K562 (cell line): ENCODE measurements at regions not wholly inside any gene's neighbourhood (a gene's known extent, or its start where the extent isn't known, plus 50 kb on each side); places are given as distances from the start of the nearest gene placed in this dataset.

Experiments used
- ATAC-seq: fragments of 200-7000 bp; cut with Tn5 transposase; 3 replicates; pipeline ENCODE4 v1.9.1; 2020; ENCODE audit warnings: moderate library complexity
- BruUV-seq: library from RNA; stranded (reverse); fragments of 400-500 nt; replicated peaks from 2 replicates; lab custom pipeline; 2021; lab: Mats Ljungman, UMichigan
- CTCF ChIA-PET: fragments of 300-600 bp; formaldehyde crosslinking; extraction: SDS; loops from one replicate; lab custom pipeline; 2021; ENCODE audit warnings: low intra/inter-chr PET ratio; lab: Yijun Ruan, JAX
- POLR2A ChIA-PET: fragments of 300-600, 350-650 bp; sonication (Branson Sonifier 250); formaldehyde crosslinking; extraction: SDS; loops from one replicate; lab custom pipeline; 2021; ENCODE audit warnings: antibody characterized with exemption, inconsistent platforms; lab: Yijun Ruan, JAX
- DNase-seq, 4 experiments: peaks; one replicate each; pipeline versions ENCODE4 v3.0.0 to v3.0.0-alpha.2; 2011 to 2018; ENCODE audit warnings: low spot score in 3 of 4, mixed read lengths in 3 of 4; ENCODE audit errors: extremely low read depth in 1 of 4
- FAIRE-seq: peaks from 2 replicates; lab custom pipeline; 2011; peaks lifted over from hg19 to GRCh38; lab: Jason Lieb, UNC
- H2AFZ ChIP-seq: 2 replicates; pipeline ENCODE4 v1.6.0; 2011; ENCODE audit warnings: low read depth, low read length, control low read depth, inconsistent platforms
- H3K27ac ChIP-seq: fragments of 200-600 bp; 3 replicates; pipeline ENCODE4 v1.8.0; 2011; ENCODE audit warnings: low read depth, mild to moderate bottlenecking, control low read depth, inconsistent platforms, low read length, moderate library complexity, mixed read lengths; ENCODE audit errors: extremely low read depth
- H3K27me3 ChIP-seq, 2 experiments: fragments of 300-600 bp in 1 of 2; 2 replicates in 1 of 2; 3 replicates in 1 of 2; pipeline versions ENCODE4 v1.6.0 to v1.8.0; 2011; ENCODE audit warnings: inconsistent platforms in 2 of 2, low read length in 2 of 2, mild to moderate bottlenecking in 1 of 2, mixed read lengths in 1 of 2, moderate library complexity in 1 of 2; ENCODE audit not compliant: control insufficient read depth in 2 of 2, insufficient read depth in 2 of 2
- H3K36me3 ChIP-seq: fragments of 300-600 bp; 3 replicates; pipeline ENCODE4 v1.8.0; 2011; ENCODE audit warnings: mild to moderate bottlenecking, low read length, inconsistent platforms; ENCODE audit not compliant: control insufficient read depth, insufficient read depth
- H3K4me1 ChIP-seq, 2 experiments: fragments of 200-600 bp in 1 of 2; replicated peaks in 1 of 2; 2 replicates in 1 of 2; 3 replicates in 1 of 2; pipeline versions ENCODE4 v1.5.1 to v1.8.0; 2011; ENCODE audit warnings: inconsistent platforms in 2 of 2, low read length in 2 of 2, mild to moderate bottlenecking in 1 of 2, mixed read lengths in 1 of 2, moderate library complexity in 1 of 2; ENCODE audit not compliant: control insufficient read depth in 2 of 2, insufficient read depth in 2 of 2
- H3K4me2 ChIP-seq: 2 replicates; pipeline ENCODE4 v1.6.1; 2011; ENCODE audit warnings: low read length, control low read depth, inconsistent platforms, mixed read lengths; ENCODE audit not compliant: insufficient read depth
- H3K4me3 ChIP-seq: fragments of 200-600 bp; sonication (generic), shearing (Covaris generic); 2 replicates; pipeline ENCODE4 v1.5.1; 2016; ENCODE audit warnings: control low read depth, inconsistent platforms
- H3K79me2 ChIP-seq: fragments of 200-600 bp; 3 replicates; pipeline ENCODE4 v1.8.0; 2011; ENCODE audit warnings: low read length, inconsistent platforms; ENCODE audit not compliant: control insufficient read depth, insufficient read depth
- H3K9ac ChIP-seq, 2 experiments: 2 replicates each; pipeline versions ENCODE4 v1.6.0 to v1.6.1; 2011; ENCODE audit warnings: low read depth in 2 of 2, low read length in 2 of 2, control low read depth in 1 of 2, inconsistent platforms in 1 of 2, mild to moderate bottlenecking in 1 of 2, mixed read lengths in 1 of 2; ENCODE audit not compliant: insufficient read depth in 1 of 2
- H3K9me1 ChIP-seq: one replicate; pipeline ENCODE4 v1.6.0; 2011; ENCODE audit warnings: inconsistent platforms, mild to moderate bottlenecking, low read length, moderate library complexity; ENCODE audit not compliant: control insufficient read depth, insufficient read depth
- H3K9me3 ChIP-seq: replicated peaks from 2 replicates; pipeline ENCODE4 v1.5.1; 2011; ENCODE audit warnings: low read depth, low read length, inconsistent platforms; ENCODE audit not compliant: control insufficient read depth, insufficient read depth
- H4K20me1 ChIP-seq: replicated peaks from 2 replicates; pipeline ENCODE4 v1.6.1; 2011; ENCODE audit warnings: low read length, inconsistent platforms, mixed read lengths; ENCODE audit not compliant: control insufficient read depth, insufficient read depth
- CBX5 ChIP-seq: IDR thresholded peaks from 2 replicates; pipeline ENCODE4 v1.6.1; 2014; ENCODE audit warnings: low read depth, borderline replicate concordance
- CC2D1A ChIP-seq: fragments of 450-650 bp; IDR thresholded peaks from 2 replicates; pipeline ENCODE4 v1.6.1; 2017; ENCODE audit warnings: mild to moderate bottlenecking
- ETV1 ChIP-seq: fragments of 450-650 bp; conservative IDR thresholded peaks from 2 replicates; pipeline ENCODE4 v1.6.1; 2016; ENCODE audit warnings: missing genetic modification characterization, control low read depth, low read depth, missing compliant biosample characterization
- FOXJ3 ChIP-seq: sonication (generic); formaldehyde crosslinking; IDR thresholded peaks from 2 replicates; pipeline ENCODE4 v1.4.0; 2020; ENCODE audit warnings: mild to moderate bottlenecking, missing genetic modification reagents
- POLR2AphosphoS5 ChIP-seq: IDR thresholded peaks from 2 replicates; pipeline ENCODE4 v1.6.1; 2011; ENCODE audit warnings: mild to moderate bottlenecking, low read depth, low read length, moderate library complexity; ENCODE audit not compliant: control insufficient read depth, insufficient read depth
- WGBS: fragments of 100-300 bp; shearing (Covaris generic); methylation state at CpG from one replicate; pipeline ENCODE4 v1.1.6; 2016; ENCODE audit warnings: low coverage, mixed read lengths; ENCODE audit not compliant: insufficient coverage; ENCODE audit errors: missing lambda C conversion rate; 5-methylcytosine and 5-hydroxymethylcytosine counted together
- in situ Hi-C: fragments of 300-500 bp; cut with MboI; formaldehyde crosslinking; loops from 4 replicates; pipeline ENCODE4 v1.15.0; 2018; ENCODE audit warnings: inconsistent platforms, mixed read lengths
- intact Hi-C: fragments of 100-400 bp; cut with micrococcal nuclease; formaldehyde crosslinking; loops from 2 replicates; pipeline ENCODE4 v1.14.2; 2022
- TF ChIP-seq, protein P1 (sequence below): fragments of 250-450 bp; sonication (Bioruptor Pico); IDR thresholded peaks from 2 replicates; pipeline ENCODE4 v1.4.0; 2020; ENCODE audit warnings: mild to moderate bottlenecking, moderate library complexity, borderline replicate concordance
- TF ChIP-seq, protein P2 (sequence below), 2 experiments: IDR thresholded peaks in 1 of 2; conservative IDR thresholded peaks in 1 of 2; 2 replicates each; pipeline ENCODE4 v1.6.1; 2016; ENCODE audit warnings: low read depth in 2 of 2, mild to moderate bottlenecking in 1 of 2, missing compliant biosample characterization in 1 of 2, missing genetic modification characterization in 1 of 2, moderate library complexity in 1 of 2

DNA sequence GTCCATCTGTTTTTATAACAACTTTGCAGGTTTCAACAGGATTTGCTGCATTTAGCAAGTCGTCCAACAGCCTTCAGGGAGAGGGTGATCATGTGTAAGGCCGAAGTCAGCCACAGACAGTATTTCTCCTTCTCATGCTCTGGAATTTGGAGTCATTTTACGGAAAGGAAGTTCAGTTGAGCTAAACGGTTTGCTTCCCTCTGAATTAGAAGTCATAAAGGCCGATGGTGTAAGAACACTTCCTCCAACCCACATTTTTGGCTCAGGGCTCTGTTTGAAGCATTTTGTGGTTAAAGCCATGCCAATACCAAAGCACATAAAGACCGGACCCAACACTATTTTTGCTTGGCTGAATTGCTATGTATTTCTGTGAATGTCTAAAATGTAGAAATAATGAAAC is 129.5 kb downstream of the TMEM182 start:
- Histone ChIP-seq H3K4me3 (no peak overlapping the region), H3K4me2 (no peak overlapping the region), H3K9me3 (no peaks in the 10 kb centered on the region), H3K4me1 (peaks cover 5 to 14% of the 10 kb centered on the region in 2 experiments), H3K9me1 (no peaks in the 10 kb centered on the region), H3K36me3 (no peaks in the 10 kb centered on the region), H3K79me2 (no peaks in the 10 kb centered on the region), H4K20me1 (no peaks in the 10 kb centered on the region), H3K9ac (no peak overlapping the region), H3K27me3 (no peaks in the 10 kb centered on the region), H2AFZ (no peak overlapping the region), H3K27ac (no peak overlapping the region)
- WGBS, result 10% methylated on average over 6 of the region's 6 CpGs
- FAIRE-seq (peak; percentile 35), DNase-seq (no peak), ATAC-seq (no peak)
- ChIA-PET CTCF (no interaction called here), POLR2A (no interaction called here)
- in situ Hi-C loops (no loop called here), intact Hi-C loops (no loop called here)
- BruUV-seq, result no TSS peak
- TF ChIP-seq ETV1 (tag), result no peak
- TF ChIP-seq CBX5, result no peak
- TF ChIP-seq, protein P1, sequence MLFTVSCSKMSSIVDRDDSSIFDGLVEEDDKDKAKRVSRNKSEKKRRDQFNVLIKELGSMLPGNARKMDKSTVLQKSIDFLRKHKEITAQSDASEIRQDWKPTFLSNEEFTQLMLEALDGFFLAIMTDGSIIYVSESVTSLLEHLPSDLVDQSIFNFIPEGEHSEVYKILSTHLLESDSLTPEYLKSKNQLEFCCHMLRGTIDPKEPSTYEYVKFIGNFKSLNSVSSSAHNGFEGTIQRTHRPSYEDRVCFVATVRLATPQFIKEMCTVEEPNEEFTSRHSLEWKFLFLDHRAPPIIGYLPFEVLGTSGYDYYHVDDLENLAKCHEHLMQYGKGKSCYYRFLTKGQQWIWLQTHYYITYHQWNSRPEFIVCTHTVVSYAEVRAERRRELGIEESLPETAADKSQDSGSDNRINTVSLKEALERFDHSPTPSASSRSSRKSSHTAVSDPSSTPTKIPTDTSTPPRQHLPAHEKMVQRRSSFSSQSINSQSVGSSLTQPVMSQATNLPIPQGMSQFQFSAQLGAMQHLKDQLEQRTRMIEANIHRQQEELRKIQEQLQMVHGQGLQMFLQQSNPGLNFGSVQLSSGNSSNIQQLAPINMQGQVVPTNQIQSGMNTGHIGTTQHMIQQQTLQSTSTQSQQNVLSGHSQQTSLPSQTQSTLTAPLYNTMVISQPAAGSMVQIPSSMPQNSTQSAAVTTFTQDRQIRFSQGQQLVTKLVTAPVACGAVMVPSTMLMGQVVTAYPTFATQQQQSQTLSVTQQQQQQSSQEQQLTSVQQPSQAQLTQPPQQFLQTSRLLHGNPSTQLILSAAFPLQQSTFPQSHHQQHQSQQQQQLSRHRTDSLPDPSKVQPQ (CRISPR knock-in tag), result no peak
- TF ChIP-seq, protein P2, sequence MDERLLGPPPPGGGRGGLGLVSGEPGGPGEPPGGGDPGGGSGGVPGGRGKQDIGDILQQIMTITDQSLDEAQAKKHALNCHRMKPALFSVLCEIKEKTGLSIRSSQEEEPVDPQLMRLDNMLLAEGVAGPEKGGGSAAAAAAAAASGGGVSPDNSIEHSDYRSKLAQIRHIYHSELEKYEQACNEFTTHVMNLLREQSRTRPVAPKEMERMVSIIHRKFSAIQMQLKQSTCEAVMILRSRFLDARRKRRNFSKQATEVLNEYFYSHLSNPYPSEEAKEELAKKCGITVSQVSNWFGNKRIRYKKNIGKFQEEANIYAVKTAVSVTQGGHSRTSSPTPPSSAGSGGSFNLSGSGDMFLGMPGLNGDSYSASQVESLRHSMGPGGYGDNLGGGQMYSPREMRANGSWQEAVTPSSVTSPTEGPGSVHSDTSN (CRISPR knock-in tag; IDR thresholded peaks at IDR 0.05; ENCODE audit: low read depth), result no peak
- TF ChIP-seq, protein P2 (tag; conservative IDR thresholded peaks at IDR 0.05; ENCODE audit: low read depth), result no peak
- TF ChIP-seq CC2D1A, result no peak
- TF ChIP-seq POLR2AphosphoS5, result no peak
- TF ChIP-seq FOXJ3, result no peak
